OCI-LY3 (cell line): ENCODE measurements at regions not wholly inside any gene's neighbourhood (a gene's known extent, or its start where the extent isn't known, plus 50 kb on each side); places are given as distances from the start of the nearest gene placed in this dataset.

ENCODE experiments used
- CTCF ChIP-seq: fragments of 200-600, 300-600 bp; sonication (generic); IDR thresholded peaks from 2 replicates; pipeline ENCODE4 v1.5.1; 2014; ENCODE audit warnings: antibody characterized with exemption, low read length, low read depth
- EZH2phosphoT487 ChIP-seq: fragments of 200-600 bp; shearing (Covaris generic); IDR thresholded peaks from 2 replicates; pipeline ENCODE4 v1.6.1; 2018; ENCODE audit warnings: antibody characterized with exemption, mixed run types, low read depth

- TF ChIP-seq CTCF = no peak
- no peak for TF ChIP-seq EZH2phosphoT487
Measured at GRCh38 chr12:116646901-116647300, 87.7 kb downstream of the MAP1LC3B2 start.
